ENCODE measurements at regions not wholly inside any gene's neighbourhood (a gene's known extent, or its start where the extent isn't known, plus 50 kb on each side); places are given as distances from the start of the nearest gene placed in this dataset.

- no peaks in the 10 kb centered on the region for H3F3A ChIP-seq (replicated peaks; ENCODE audit: low read depth)
- no peak overlapping the region for H3K4me2 ChIP-seq
- no peaks in the 10 kb centered on the region for H3K79me2 ChIP-seq (replicated peaks; ENCODE audit: insufficient read depth)
- H4K20me1 ChIP-seq (replicated peaks; ENCODE audit: insufficient read depth): no peaks in the 10 kb centered on the region
- Mint-ChIP-seq H3K4me3 (no peak overlapping the region), H3K4me1 (peaks cover 15% of the 10 kb centered on the region), H3K36me3 (ENCODE audit: low read depth) (no peaks in the 10 kb centered on the region; the same call in 2 of the 3 replicates), H3K27me3 (ENCODE audit: insufficient read depth, low read depth, poor library complexity) (peaks cover 11% of the 10 kb centered on the region), H3K9me3 (no peaks in the 10 kb centered on the region), H3K27ac (no peak overlapping the region)
- H2AFZ ChIP-seq: no peak overlapping the region
- no peak overlapping the region for H3K4me3 ChIP-seq
- peak; percentile 34; the same call in 2 of the 3 replicates for ATAC-seq
- no peak for DNase-seq (ENCODE audit: low spot score)
- TF ChIP-seq NANOG (IDR thresholded peaks at IDR 0.05; ENCODE audit: borderline replicate concordance) (no peak), REST (IDR thresholded peaks at IDR 0.05; ENCODE audit: unreplicated experiment) (no peak), STAT1 (IDR thresholded peaks at IDR 0.05; ENCODE audit: unreplicated experiment) (no peak), ZNF462 (CRISPR knock-in tag; IDR thresholded peaks at IDR 0.05) (no peak), ZNF114 (CRISPR knock-in tag; IDR thresholded peaks at IDR 0.05) (no peak), ZNF331 (CRISPR knock-in tag; IDR thresholded peaks at IDR 0.05; ENCODE audit: low read depth) (no peak), EZH2 (IDR thresholded peaks at IDR 0.05; ENCODE audit: low read depth, unreplicated experiment) (no peak), CTCF (conservative IDR thresholded peaks at IDR 0.05; ENCODE audit: low read depth in 2 of 2) (no peak)
- H3K9me2 ChIP-seq (ENCODE audit: insufficient read depth): 0 out of 2 replicates have a peak, but pooled peaks cover 12% of the 10 kb centered on the region
- no peaks in the 10 kb centered on the region for H3K27me3 ChIP-seq (ENCODE audit: insufficient read depth)
- H3K36me3 ChIP-seq (ENCODE audit: insufficient read depth): no peaks in the 10 kb centered on the region
- no peak overlapping the region for H3K27ac ChIP-seq (ENCODE audit: low read depth)
- H3K4me1 ChIP-seq (ENCODE audit: insufficient read depth): peaks cover 4% of the 10 kb centered on the region; the same call in 1 of the 2 replicates
Measured at GRCh38 chr11:127058524-127058923, 58.0 kb upstream of the KIRREL3 start.

Data from GM23338 (cell line).